BLaER1 (cell line): ENCODE measurements at regions not wholly inside any gene's neighbourhood (a gene's known extent, or its start where the extent isn't known, plus 50 kb on each side); places are given as distances from the start of the nearest gene placed in this dataset.

Experiments
- H3K27ac ChIP-seq: shearing (Covaris generic); formaldehyde crosslinking; 2 replicates; pipeline ENCODE4 v1.8.1; 2022
- H3K27me3 ChIP-seq: shearing (Covaris generic); formaldehyde crosslinking; 2 replicates; pipeline ENCODE4 v1.8.1; 2022
- H3K36me3 ChIP-seq: shearing (Covaris generic); formaldehyde crosslinking; 2 replicates; pipeline ENCODE4 v1.8.1; 2022
- H3K4me1 ChIP-seq: shearing (Covaris generic); formaldehyde crosslinking; 2 replicates; pipeline ENCODE4 v1.8.1; 2022
- H3K4me2 ChIP-seq: shearing (Covaris generic); formaldehyde crosslinking; 2 replicates; pipeline ENCODE4 v1.8.1; 2022
- H3K4me3 ChIP-seq: shearing (Covaris generic); formaldehyde crosslinking; 2 replicates; pipeline ENCODE4 v1.8.1; 2022
- H3K9ac ChIP-seq: shearing (Covaris generic); formaldehyde crosslinking; 2 replicates; pipeline ENCODE4 v1.8.1; 2022
- H3K9me3 ChIP-seq: shearing (Covaris generic); formaldehyde crosslinking; 2 replicates; pipeline ENCODE4 v1.8.1; 2022
- H4K20me1 ChIP-seq: shearing (Covaris generic); formaldehyde crosslinking; 2 replicates; pipeline ENCODE4 v1.8.1; 2022
- Cebpa-rat ChIP-seq: shearing (Covaris generic); IDR thresholded peaks from 2 replicates; pipeline ENCODE4 v1.8.1; 2022

DNA sequence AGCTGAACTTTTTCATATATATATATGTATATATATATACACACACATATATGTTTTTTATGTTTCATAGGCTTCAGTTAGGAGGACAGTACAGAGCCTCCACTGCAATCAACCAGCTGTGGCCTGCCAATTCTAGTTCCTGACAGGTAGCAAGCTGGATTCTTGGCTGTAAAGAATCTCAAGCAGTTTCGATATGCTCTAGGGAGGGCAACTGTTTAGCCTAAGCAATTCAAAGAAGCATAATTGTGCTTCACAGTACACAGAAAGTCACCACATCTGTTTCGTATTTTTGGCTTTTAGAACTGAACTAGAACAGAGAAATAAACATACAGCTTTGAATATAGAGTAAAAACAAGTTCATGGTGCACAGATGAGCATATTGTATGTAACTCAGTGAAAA, 152.4 kb upstream of the ARRDC3 start:
- Histone ChIP-seq H3K9ac (no peak overlapping the region), H3K4me3 (no peak overlapping the region), H3K4me2 (no peak overlapping the region), H3K9me3 (no peaks in the 10 kb centered on the region), H3K27ac (no peak overlapping the region), H3K4me1 (no peaks in the 10 kb centered on the region), H4K20me1 (no peaks in the 10 kb centered on the region), H3K27me3 (no peaks in the 10 kb centered on the region), H3K36me3 (no peaks in the 10 kb centered on the region)
- TF ChIP-seq Cebpa-rat = no peak

DNA sequence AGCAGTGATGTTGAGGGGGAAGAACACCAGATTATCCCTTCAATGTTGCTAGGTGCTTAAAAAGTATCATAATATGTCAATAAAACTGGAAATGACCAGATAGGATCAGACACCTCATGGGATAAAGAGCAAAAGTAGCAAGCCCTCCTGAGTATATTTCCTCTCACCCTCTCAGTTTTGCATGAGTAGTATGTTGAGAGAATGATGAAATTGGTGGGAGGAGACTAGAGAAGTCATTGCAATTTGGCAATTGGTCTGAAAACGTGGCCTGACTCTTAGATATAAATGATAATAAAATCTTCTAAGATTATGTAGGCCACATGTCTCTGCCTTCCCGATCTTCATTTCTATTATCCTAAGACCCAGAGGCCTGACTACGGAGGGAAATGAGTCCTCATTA, 151.2 kb upstream of the ARRDC3 start:
- H3K36me3 ChIP-seq = no peaks in the 10 kb centered on the region
- H3K27me3 ChIP-seq = no peaks in the 10 kb centered on the region
- H3K4me3 ChIP-seq = no peak overlapping the region
- no peak overlapping the region for H3K27ac ChIP-seq
- no peaks in the 10 kb centered on the region for H4K20me1 ChIP-seq
- no peak for TF ChIP-seq Cebpa-rat
- no peaks in the 10 kb centered on the region for H3K4me1 ChIP-seq
- H3K4me2 ChIP-seq = no peak overlapping the region
- no peak overlapping the region for H3K9ac ChIP-seq
- H3K9me3 ChIP-seq = no peaks in the 10 kb centered on the region

DNA sequence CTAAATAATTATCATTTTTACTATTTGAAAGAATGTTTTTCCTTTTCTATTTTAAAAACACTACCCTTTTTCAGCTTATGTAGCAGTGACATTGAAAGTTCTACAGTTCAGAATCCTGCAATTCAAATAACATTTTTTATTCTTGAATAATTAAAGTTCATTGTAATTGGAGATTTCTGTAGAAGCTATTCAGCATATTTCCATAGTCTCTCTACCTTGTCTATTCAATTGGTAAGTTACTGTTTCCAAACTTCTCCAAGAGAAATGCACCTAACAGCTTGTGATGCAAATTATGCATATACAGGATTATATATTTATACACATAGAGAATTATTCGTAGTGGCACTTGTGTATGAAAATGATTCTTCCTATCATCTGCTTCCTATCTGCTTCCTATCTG, 149.7 kb upstream of the ARRDC3 start:
- no peaks in the 10 kb centered on the region for H3K4me1 ChIP-seq
- H3K27me3 ChIP-seq = no peaks in the 10 kb centered on the region
- H3K4me3 ChIP-seq = no peak overlapping the region
- H3K9ac ChIP-seq = no peak overlapping the region
- TF ChIP-seq Cebpa-rat = no peak
- H3K27ac ChIP-seq = no peak overlapping the region
- no peak overlapping the region for H3K4me2 ChIP-seq
- H4K20me1 ChIP-seq = no peaks in the 10 kb centered on the region
- no peaks in the 10 kb centered on the region for H3K9me3 ChIP-seq
- no peaks in the 10 kb centered on the region for H3K36me3 ChIP-seq

DNA sequence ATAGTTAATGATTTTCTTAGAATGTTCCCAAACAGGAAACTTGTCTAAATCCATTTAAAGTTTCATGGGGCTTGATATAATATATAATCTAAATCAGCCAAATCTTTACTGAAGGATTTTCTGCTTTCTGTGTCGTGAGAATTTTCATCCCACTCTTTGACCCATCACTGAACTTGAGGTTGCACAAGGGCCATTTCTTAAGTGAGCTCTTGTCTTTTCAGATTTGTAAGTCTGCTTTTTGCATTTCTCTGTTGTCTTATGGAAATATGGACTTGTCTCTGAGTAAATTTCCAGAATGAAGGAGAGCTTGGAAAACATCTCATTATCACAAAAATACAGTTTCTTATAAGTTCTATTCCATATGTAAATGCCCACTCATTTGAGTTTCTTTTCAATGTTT, 149.2 kb upstream of the ARRDC3 start:
- no peak overlapping the region for H3K4me2 ChIP-seq
- H3K4me3 ChIP-seq = no peak overlapping the region
- no peaks in the 10 kb centered on the region for H3K9me3 ChIP-seq
- no peak overlapping the region for H3K9ac ChIP-seq
- H3K27me3 ChIP-seq = no peaks in the 10 kb centered on the region
- no peaks in the 10 kb centered on the region for H3K4me1 ChIP-seq
- no peaks in the 10 kb centered on the region for H3K36me3 ChIP-seq
- H4K20me1 ChIP-seq = no peaks in the 10 kb centered on the region
- no peak overlapping the region for H3K27ac ChIP-seq
- TF ChIP-seq Cebpa-rat = no peak

DNA sequence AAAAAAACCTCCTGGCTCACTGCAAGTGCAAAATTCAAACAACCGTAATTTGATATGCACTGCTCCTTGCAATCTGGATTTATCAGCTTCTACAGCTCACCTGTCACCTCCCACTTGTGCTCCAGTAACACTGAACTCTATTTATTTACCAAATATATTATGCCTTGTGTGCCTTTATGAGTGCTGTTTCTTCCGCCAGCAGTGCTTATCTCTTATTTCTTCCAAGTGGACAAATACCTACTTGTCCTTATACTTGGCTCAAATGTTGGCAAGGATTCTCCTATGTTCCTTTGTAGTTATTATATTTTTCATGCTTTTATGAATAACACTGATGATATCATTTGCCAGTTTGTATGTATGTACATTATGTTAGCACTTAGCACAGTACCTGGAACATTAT, 145.7 kb upstream of the ARRDC3 start:
- TF ChIP-seq Cebpa-rat = no peak
- H3K27me3 ChIP-seq = no peaks in the 10 kb centered on the region

DNA sequence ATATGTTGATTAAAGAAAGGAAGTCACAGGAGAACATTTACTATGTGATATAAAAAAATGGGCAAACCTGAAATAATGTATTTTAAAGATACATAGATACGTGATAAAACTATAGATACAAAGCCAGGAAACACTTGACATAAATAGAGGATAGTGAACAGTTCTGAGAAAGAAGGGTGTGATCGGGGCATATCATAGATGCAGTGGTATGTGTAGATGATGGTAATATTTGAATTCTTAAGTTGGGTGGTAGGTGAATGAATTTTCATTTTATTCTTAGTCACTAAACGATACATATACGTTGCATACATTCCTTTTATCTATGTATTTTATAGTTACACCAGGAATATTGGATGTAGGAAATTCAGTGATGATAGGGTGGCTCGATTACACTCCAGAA, 138.7 kb upstream of the ARRDC3 start:
- no peaks in the 10 kb centered on the region for H3K4me1 ChIP-seq
- H3K4me3 ChIP-seq = no peak overlapping the region
- H3K9me3 ChIP-seq = no peaks in the 10 kb centered on the region
- H3K27me3 ChIP-seq = no peaks in the 10 kb centered on the region
- H3K4me2 ChIP-seq = no peak overlapping the region
- no peak overlapping the region for H3K9ac ChIP-seq
- no peak for TF ChIP-seq Cebpa-rat
- H3K27ac ChIP-seq = no peak overlapping the region
- no peaks in the 10 kb centered on the region for H4K20me1 ChIP-seq
- H3K36me3 ChIP-seq = no peaks in the 10 kb centered on the region

More for the DNA sequence above, 145.7 kb upstream of the ARRDC3 start:
- Histone ChIP-seq H3K9ac (no peak overlapping the region), H3K4me3 (no peak overlapping the region), H4K20me1 (no peaks in the 10 kb centered on the region), H3K4me1 (no peaks in the 10 kb centered on the region), H3K4me2 (no peak overlapping the region), H3K27ac (no peak overlapping the region), H3K9me3 (no peaks in the 10 kb centered on the region), H3K36me3 (no peaks in the 10 kb centered on the region)

DNA sequence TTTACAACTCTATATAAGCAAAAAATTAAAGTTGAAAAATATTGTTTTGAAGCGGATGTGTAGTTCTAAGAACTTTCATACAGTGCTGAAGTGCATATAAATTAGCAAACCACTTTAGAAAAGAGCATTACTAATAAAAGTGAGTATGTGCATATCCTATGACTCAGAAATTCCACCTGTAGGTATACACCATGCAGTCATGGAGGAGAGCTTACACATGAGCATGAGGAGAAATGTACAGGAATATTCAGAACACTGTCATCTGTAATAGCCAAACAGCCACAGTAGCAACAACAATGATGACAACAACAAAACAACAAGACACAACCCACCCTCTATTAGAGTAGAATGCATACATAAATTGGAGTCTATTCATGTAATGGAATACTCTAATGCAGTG, 138.2 kb upstream of the ARRDC3 start:
- Histone ChIP-seq H4K20me1 (no peaks in the 10 kb centered on the region), H3K9ac (no peak overlapping the region), H3K4me3 (no peak overlapping the region), H3K9me3 (no peaks in the 10 kb centered on the region), H3K4me1 (no peaks in the 10 kb centered on the region), H3K27me3 (no peaks in the 10 kb centered on the region), H3K4me2 (no peak overlapping the region), H3K27ac (no peak overlapping the region), H3K36me3 (no peaks in the 10 kb centered on the region)
- no peak for TF ChIP-seq Cebpa-rat

DNA sequence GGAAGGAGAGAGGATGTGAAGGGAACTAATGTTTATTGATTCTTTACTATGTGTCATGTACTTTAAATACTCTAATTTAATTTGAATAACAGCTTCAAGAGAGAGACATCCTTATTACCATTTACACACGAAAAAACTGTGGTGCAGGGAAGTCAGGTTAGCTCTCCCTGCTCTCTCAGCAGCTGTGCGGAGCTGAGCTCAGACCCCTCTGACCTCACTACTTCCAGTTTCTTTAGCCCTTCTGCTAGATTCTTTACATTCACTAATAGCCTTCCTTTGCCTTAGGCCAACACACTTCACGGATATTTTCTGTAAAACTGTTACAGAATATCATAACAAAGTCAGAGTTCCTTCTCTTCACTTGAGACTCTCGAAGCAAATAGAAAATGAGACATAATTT, 131.3 kb upstream of the ARRDC3 start:
- no peak overlapping the region for H3K9ac ChIP-seq
- no peak for TF ChIP-seq Cebpa-rat
- no peak overlapping the region for H3K4me3 ChIP-seq
- H3K27ac ChIP-seq = no peak overlapping the region
- no peaks in the 10 kb centered on the region for H3K27me3 ChIP-seq
- H3K36me3 ChIP-seq = no peaks in the 10 kb centered on the region
- H4K20me1 ChIP-seq = no peaks in the 10 kb centered on the region
- H3K9me3 ChIP-seq = no peaks in the 10 kb centered on the region
- H3K4me2 ChIP-seq = no peak overlapping the region
- H3K4me1 ChIP-seq = no peaks in the 10 kb centered on the region

DNA sequence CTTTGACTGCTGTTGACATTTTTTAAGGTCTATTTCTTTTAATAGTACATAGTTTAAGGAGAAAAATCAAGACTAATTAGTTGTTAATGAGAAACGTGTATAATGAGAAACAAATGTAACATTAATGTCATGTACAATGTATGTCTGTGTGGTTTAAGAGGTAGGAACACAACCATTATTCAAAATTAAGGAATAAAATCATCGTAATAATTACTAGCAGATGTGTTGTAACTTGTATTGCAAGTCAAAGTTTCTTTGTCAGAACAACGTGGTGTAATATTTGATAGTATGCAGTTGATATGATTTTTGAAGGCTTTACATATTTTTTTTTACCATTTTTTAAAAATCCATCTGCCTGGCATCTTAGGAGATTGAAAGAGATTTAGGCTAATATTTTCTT, 120.2 kb upstream of the ARRDC3 start:
- no peak for TF ChIP-seq Cebpa-rat
- Histone ChIP-seq H3K4me3 (no peak overlapping the region), H3K9ac (no peak overlapping the region), H3K4me1 (no peaks in the 10 kb centered on the region), H3K4me2 (no peak overlapping the region), H3K36me3 (no peaks in the 10 kb centered on the region), H3K9me3 (no peaks in the 10 kb centered on the region), H3K27ac (no peak overlapping the region), H3K27me3 (no peaks in the 10 kb centered on the region), H4K20me1 (no peaks in the 10 kb centered on the region)

DNA sequence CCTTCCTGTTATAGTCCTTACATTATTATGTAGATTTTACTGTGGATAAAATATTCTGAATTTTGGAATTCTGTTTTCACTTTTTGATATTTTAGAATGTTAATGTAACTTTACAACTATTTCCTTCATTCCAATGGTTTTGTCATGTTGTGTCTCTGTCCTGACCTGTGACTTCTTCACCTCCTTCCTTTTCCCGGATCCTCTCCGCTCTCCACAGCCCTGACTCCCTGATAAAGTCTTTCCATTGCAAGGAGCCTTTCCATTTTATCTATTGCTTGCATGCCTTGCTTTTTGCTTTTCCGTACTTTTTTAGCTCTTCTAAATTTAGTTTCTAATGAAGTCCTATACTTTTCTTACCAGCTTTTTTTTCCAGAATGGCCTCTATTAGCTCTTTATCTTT, 117.6 kb upstream of the ARRDC3 start:
- no peaks in the 10 kb centered on the region for H3K4me1 ChIP-seq
- H3K27me3 ChIP-seq = no peaks in the 10 kb centered on the region
- H3K27ac ChIP-seq = no peak overlapping the region
- H4K20me1 ChIP-seq = no peaks in the 10 kb centered on the region
- no peak overlapping the region for H3K4me3 ChIP-seq
- no peak overlapping the region for H3K9ac ChIP-seq
- no peaks in the 10 kb centered on the region for H3K9me3 ChIP-seq
- no peaks in the 10 kb centered on the region for H3K36me3 ChIP-seq
- H3K4me2 ChIP-seq = no peak overlapping the region
- no peak for TF ChIP-seq Cebpa-rat

DNA sequence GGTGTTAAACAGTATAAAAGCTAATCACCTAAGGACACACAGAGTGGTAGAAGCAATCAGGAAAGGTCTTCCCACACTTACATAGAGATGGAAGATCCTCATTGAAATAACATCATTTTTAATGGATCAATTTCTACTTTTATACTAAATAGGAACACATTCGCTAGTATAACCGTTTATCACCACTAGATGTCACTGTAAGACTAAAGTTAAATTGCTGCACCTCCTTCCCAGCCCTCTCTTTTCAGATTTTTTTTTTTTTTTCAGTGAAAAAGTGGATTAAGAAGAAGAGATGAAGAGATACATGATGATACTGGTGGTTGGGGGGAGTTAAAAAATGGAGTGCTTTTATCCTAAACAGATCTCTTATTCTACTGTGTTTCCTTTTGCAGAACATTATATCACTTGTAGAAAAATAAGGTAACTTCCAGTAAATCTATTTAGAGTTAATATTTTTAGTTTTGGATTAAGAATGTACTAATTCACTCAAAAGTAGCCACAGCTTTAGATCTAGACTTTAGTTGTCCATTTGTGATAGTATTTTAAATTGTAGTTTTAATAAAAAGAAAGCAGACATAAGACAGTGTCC, 116.9 kb upstream of the ARRDC3 start:
- Histone ChIP-seq H3K9ac (no peak overlapping the region), H4K20me1 (no peaks in the 10 kb centered on the region)

More for the DNA sequence above, 116.9 kb upstream of the ARRDC3 start:
- H3K4me1 ChIP-seq = no peaks in the 10 kb centered on the region
- H3K36me3 ChIP-seq = no peaks in the 10 kb centered on the region
- no peak overlapping the region for H3K27ac ChIP-seq
- TF ChIP-seq Cebpa-rat = no peak
- no peak overlapping the region for H3K4me3 ChIP-seq
- H3K4me2 ChIP-seq = no peak overlapping the region
- no peaks in the 10 kb centered on the region for H3K27me3 ChIP-seq
- no peaks in the 10 kb centered on the region for H3K9me3 ChIP-seq
